H9 (cell line): ENCODE measurements at regions not wholly inside any gene's neighbourhood (a gene's known extent, or its start where the extent isn't known, plus 50 kb on each side); places are given as distances from the start of the nearest gene placed in this dataset.
A peak's percentile ranks its signal among the peaks of the same experiment; 100 is the strongest.

Experiments used
- DNase-seq: peaks from one replicate; pipeline ENCODE4 v3.0.0-alpha.2; 2017
- H2AFZ ChIP-seq: one replicate; pipeline ENCODE4 v1.6.1; 2013; ENCODE audit warnings: mild to moderate bottlenecking, low read length, control low read depth, moderate library complexity
- H2AK5ac ChIP-seq: 2 replicates; pipeline ENCODE4 v1.6.1; 2013; ENCODE audit warnings: low read length, control low read depth, mixed read lengths; ENCODE audit not compliant: insufficient read length
- H2BK120ac ChIP-seq: one replicate; pipeline ENCODE4 v1.6.1; 2013; ENCODE audit warnings: low read depth, mild to moderate bottlenecking, low read length, control low read depth, inconsistent platforms; ENCODE audit not compliant: poor library complexity, severe bottlenecking
- H2BK12ac ChIP-seq: 2 replicates; pipeline ENCODE4 v1.6.1; 2013; ENCODE audit warnings: low read length, control low read depth, mixed read lengths, low read depth; ENCODE audit not compliant: insufficient read length
- H2BK15ac ChIP-seq: 2 replicates; pipeline ENCODE4 v1.6.1; 2013; ENCODE audit warnings: low read depth, low read length, control low read depth
- H2BK20ac ChIP-seq: one replicate; pipeline ENCODE4 v1.6.1; 2013; ENCODE audit warnings: low read depth, mild to moderate bottlenecking, low read length, control low read depth, inconsistent platforms; ENCODE audit not compliant: poor library complexity, severe bottlenecking
- H2BK5ac ChIP-seq: 2 replicates; pipeline ENCODE4 v1.6.1; 2013; ENCODE audit warnings: low read length, control low read depth, mixed read lengths; ENCODE audit not compliant: insufficient read length
- H3K14ac ChIP-seq: 2 replicates; pipeline ENCODE4 v1.6.1; 2013; ENCODE audit warnings: low read length, control low read depth; ENCODE audit not compliant: insufficient read depth
- H3K18ac ChIP-seq: 2 replicates; pipeline ENCODE4 v1.6.1; 2013; ENCODE audit warnings: low read depth, mild to moderate bottlenecking, mixed read lengths, low read length, control low read depth; ENCODE audit not compliant: insufficient read length
- H3K23ac ChIP-seq: 2 replicates; pipeline ENCODE4 v1.6.1; 2013; ENCODE audit warnings: low read length, control low read depth, mixed read lengths, low read depth; ENCODE audit not compliant: insufficient read length
- H3K23me2 ChIP-seq: 2 replicates; pipeline ENCODE4 v1.6.1; 2013; ENCODE audit warnings: low read depth, mild to moderate bottlenecking, mixed read lengths, low read length, control low read depth; ENCODE audit not compliant: insufficient read length, poor library complexity, severe bottlenecking
- H3K27ac ChIP-seq: 2 replicates; pipeline ENCODE4 v1.5.1; 2013; ENCODE audit warnings: low read length, control low read depth, mixed read lengths, low read depth; ENCODE audit not compliant: insufficient read length
- H3K27me3 ChIP-seq: 2 replicates; pipeline ENCODE4 v1.6.1; 2013; ENCODE audit warnings: low read length, control low read depth, inconsistent platforms; ENCODE audit not compliant: insufficient read depth
- H3K4ac ChIP-seq: 2 replicates; pipeline ENCODE4 v1.6.1; 2013; ENCODE audit warnings: low read depth, mild to moderate bottlenecking, control low read depth, inconsistent platforms, low read length, moderate library complexity
- H3K4me1 ChIP-seq: 2 replicates; pipeline ENCODE4 v1.6.1; 2013; ENCODE audit warnings: low read length, control low read depth, inconsistent platforms; ENCODE audit not compliant: insufficient read depth
- H3K4me2 ChIP-seq: 2 replicates; pipeline ENCODE4 v1.6.1; 2013; ENCODE audit warnings: low read length, control low read depth, mixed read lengths; ENCODE audit not compliant: insufficient read length, insufficient read depth
- H3K56ac ChIP-seq: 2 replicates; pipeline ENCODE4 v1.6.1; 2013; ENCODE audit warnings: low read depth, mild to moderate bottlenecking, mixed read lengths, low read length, control low read depth; ENCODE audit not compliant: insufficient read length
- H3K79me1 ChIP-seq: 2 replicates; pipeline ENCODE4 v1.6.1; 2013; ENCODE audit warnings: low read depth, mild to moderate bottlenecking, moderate library complexity, low read length, control low read depth, inconsistent platforms; ENCODE audit not compliant: insufficient read depth, poor library complexity, severe bottlenecking
- H3K79me2 ChIP-seq: 2 replicates; pipeline ENCODE4 v1.6.1; 2013; ENCODE audit warnings: low read length, control low read depth, inconsistent platforms; ENCODE audit not compliant: insufficient read depth
- H3K9ac ChIP-seq: 2 replicates; pipeline ENCODE4 v1.6.1; 2013; ENCODE audit warnings: low read length, control low read depth, mixed read lengths; ENCODE audit not compliant: insufficient read length; ENCODE audit errors: extremely low read depth
- H3K9me3 ChIP-seq: one replicate; pipeline ENCODE4 v1.6.1; 2013; ENCODE audit warnings: low read depth, low read length, inconsistent platforms; ENCODE audit not compliant: control insufficient read depth
- H3T11ph ChIP-seq: one replicate; pipeline ENCODE4 v1.6.1; 2013; ENCODE audit warnings: mild to moderate bottlenecking, low read length, control low read depth, inconsistent platforms
- H4K20me1 ChIP-seq: one replicate; pipeline ENCODE4 v1.6.1; 2013; ENCODE audit not compliant: control insufficient read depth, insufficient read length, insufficient read depth
- H4K5ac ChIP-seq: 2 replicates; pipeline ENCODE4 v1.6.1; 2013; ENCODE audit warnings: low read depth, mild to moderate bottlenecking, mixed read lengths, low read length, control low read depth; ENCODE audit not compliant: insufficient read length
- H4K8ac ChIP-seq: replicated peaks from 2 replicates; pipeline ENCODE4 v1.6.1; 2013; ENCODE audit warnings: low read length, control low read depth, mixed read lengths, low read depth; ENCODE audit not compliant: insufficient read length
- H4K91ac ChIP-seq: 2 replicates; pipeline ENCODE4 v1.6.1; 2013; ENCODE audit warnings: low read depth, mild to moderate bottlenecking, moderate library complexity, mixed read lengths, low read length, control low read depth; ENCODE audit not compliant: insufficient read length
- H3K27ac Mint-ChIP-seq, 3 experiments: 2 replicates in 2 of 3; 3 replicates in 1 of 3; pipeline ENCODE4 v1.8.0; 2020 to 2021; ENCODE audit warnings: mixed read lengths in 3 of 3, mild to moderate bottlenecking in 1 of 3, moderate library complexity in 1 of 3
- H3K27me3 Mint-ChIP-seq: 2 replicates; pipeline ENCODE4 v1.8.0; 2021; ENCODE audit warnings: low read depth, mild to moderate bottlenecking, moderate library complexity, mixed read lengths
- H3K36me3 Mint-ChIP-seq, 3 experiments: 2 replicates in 2 of 3; 3 replicates in 1 of 3; pipeline ENCODE4 v1.8.0; 2020 to 2021; ENCODE audit warnings: low read depth in 3 of 3, mixed read lengths in 3 of 3; ENCODE audit not compliant: insufficient read depth in 1 of 3
- H3K4me1 Mint-ChIP-seq, 2 experiments: 2 replicates each; pipeline ENCODE4 v1.8.0; 2020; ENCODE audit warnings: mixed read lengths in 2 of 2
- H3K4me3 Mint-ChIP-seq, 2 experiments: 2 replicates in 1 of 2; 3 replicates in 1 of 2; pipeline ENCODE4 v1.8.0; 2020 to 2021; ENCODE audit warnings: mild to moderate bottlenecking in 2 of 2, mixed read lengths in 2 of 2, moderate library complexity in 1 of 2
- H3K9me3 Mint-ChIP-seq, 2 experiments: 2 replicates in 1 of 2; 3 replicates in 1 of 2; pipeline ENCODE4 v1.8.0; 2020; ENCODE audit warnings: mild to moderate bottlenecking in 2 of 2, mixed read lengths in 2 of 2, moderate library complexity in 1 of 2
- CTCF ChIP-seq: fragments of 200-600 bp; sonication (generic); conservative IDR thresholded peaks from 3 replicates; pipeline ENCODE4 v1.8.0; 2021; ENCODE audit warnings: antibody characterized with exemption, mild to moderate bottlenecking
- WGBS: extraction: QIAGEN DNeasy Blood & Tissue Kit; methylation state at CpG from one replicate; pipeline ENCODE4 v1.1.7; 2013; ENCODE audit warnings: missing lambda C conversion rate, low lambda C conversion rate, mixed read lengths; ENCODE audit not compliant: insufficient read length; ENCODE audit errors: extremely low coverage; 5-methylcytosine and 5-hydroxymethylcytosine counted together

- H3T11ph ChIP-seq: no peak overlapping the region
- H2BK5ac ChIP-seq: no peak overlapping the region
- H4K8ac ChIP-seq: no peak overlapping the region
- no peak overlapping the region for H3K18ac ChIP-seq
- 0 out of 4 replicates have a peak, but pooled peaks cover 0 to 2% of the 10 kb centered on the region in 2 experiments for H3K4me1 Mint-ChIP-seq
- H3K27me3 Mint-ChIP-seq: peaks cover 7% of the 10 kb centered on the region
- H2AK5ac ChIP-seq: no peak overlapping the region
- TF ChIP-seq CTCF: no peak
- no CpG with 5 or more reads among the region's 9 CpGs for whole genome bisulfite sequencing
- no peak overlapping the region for H3K27ac ChIP-seq
- no peak overlapping the region for H3K56ac ChIP-seq
- no peak overlapping the region for H2BK120ac ChIP-seq
- no peaks in the 10 kb centered on the region for H3K4me1 ChIP-seq
- DNase-seq: peak; percentile 7
- no peak overlapping the region for H3K14ac ChIP-seq
- H3K9me3 ChIP-seq: no peaks in the 10 kb centered on the region
- H3K4me2 ChIP-seq: no peak overlapping the region
- no peaks in the 10 kb centered on the region for H3K79me1 ChIP-seq
- H4K20me1 ChIP-seq: no peaks in the 10 kb centered on the region
- no peak overlapping the region for H3K9ac ChIP-seq
- no peaks in the 10 kb centered on the region for H3K79me2 ChIP-seq
- H2AFZ ChIP-seq: no peak overlapping the region
- H3K4ac ChIP-seq: no peak overlapping the region
- no peak overlapping the region for H2BK15ac ChIP-seq
- H3K9me3 Mint-ChIP-seq: peaks cover 4 to 5% of the 10 kb centered on the region in 2 experiments; a peak in 1 of 5 replicates
- H3K27ac Mint-ChIP-seq: no peak overlapping the region
- H2BK20ac ChIP-seq: no peak overlapping the region
- H2BK12ac ChIP-seq: no peak overlapping the region
- no peak overlapping the region for H3K4me3 Mint-ChIP-seq
- no peak overlapping the region for H3K23ac ChIP-seq
- no peak overlapping the region for H4K91ac ChIP-seq
- peaks cover 0 to 2% (median 0%) of the 10 kb centered on the region in 3 experiments; a peak in 1 of 7 replicates for H3K36me3 Mint-ChIP-seq
- H3K23me2 ChIP-seq: no peaks in the 10 kb centered on the region
- H4K5ac ChIP-seq: no peak overlapping the region
- H3K27me3 ChIP-seq: no peaks in the 10 kb centered on the region
Measured at GRCh38 chr10:78604286-78604685, 464.5 kb upstream of the ZMIZ1 start.
